HEK293 (cell line): ENCODE measurements at regions not wholly inside any gene's neighbourhood (a gene's known extent, or its start where the extent isn't known, plus 50 kb on each side); places are given as distances from the start of the nearest gene placed in this dataset.

ENCODE experiments used
- CTCF ChIA-PET: fragments of 350-600 bp; formaldehyde crosslinking; extraction: SDS; loops from one replicate; lab custom pipeline; 2021; ENCODE audit warnings: antibody characterized with exemption; lab: Yijun Ruan, JAX
- POLR2A ChIA-PET: fragments of 300-600 bp; formaldehyde crosslinking; extraction: SDS; loops from one replicate; lab custom pipeline; 2020; ENCODE audit warnings: antibody characterized with exemption, inconsistent platforms; lab: Yijun Ruan, JAX
- H3K27ac ChIP-seq: fragments of 200-500 bp; sonication (Bioruptor generic); 2 replicates; pipeline ENCODE4 v1.5.1; 2014; ENCODE audit warnings: low read depth, low read length, control low read depth, inconsistent platforms; ENCODE audit errors: extremely low read depth
- H3K36me3 ChIP-seq, 2 experiments: fragments of 200-500 bp in 1 of 2; sonication (Bioruptor generic) in 1 of 2; 1 replicate in 1 of 2; 2 replicates in 1 of 2; pipeline ENCODE4 v1.5.1; 2014 to 2017; ENCODE audit warnings: inconsistent platforms in 2 of 2, low read length in 2 of 2; ENCODE audit not compliant: control insufficient read depth in 2 of 2, insufficient read depth in 1 of 2
- H3K4me1 ChIP-seq: fragments of 200-500 bp; sonication (Bioruptor generic); 2 replicates; pipeline ENCODE4 v1.5.1; 2014; ENCODE audit warnings: mild to moderate bottlenecking, low read length, inconsistent platforms; ENCODE audit not compliant: control insufficient read depth, insufficient read depth
- H3K4me3 ChIP-seq: 2 replicates; pipeline ENCODE4 v1.5.1; 2011; ENCODE audit warnings: low read depth, mild to moderate bottlenecking, control low read depth, low read length, moderate library complexity
- H3K9me3 ChIP-seq: fragments of 200-500 bp; sonication (Bioruptor generic); 2 replicates; pipeline ENCODE4 v1.5.1; 2014; ENCODE audit warnings: low read depth, low read length, inconsistent platforms; ENCODE audit not compliant: control insufficient read depth, insufficient read depth
- BCL11B ChIP-seq: fragments of 450-650 bp; formaldehyde crosslinking; IDR thresholded peaks from 2 replicates; pipeline ENCODE4 v1.5.1; 2016; ENCODE audit warnings: low read depth, missing biosample characterization, missing genetic modification characterization
- GLI2 ChIP-seq: fragments of 450-650 bp; formaldehyde crosslinking; IDR thresholded peaks from 2 replicates; pipeline ENCODE4; 2017; ENCODE audit warnings: missing biosample characterization, missing genetic modification characterization, low read depth, borderline replicate concordance
- HOXC10 ChIP-seq: sonication (generic); formaldehyde crosslinking; IDR thresholded peaks from 2 replicates; pipeline ENCODE4 v1.8.1; 2023; ENCODE audit warnings: mild to moderate bottlenecking, missing genetic modification reagents
- IKZF3 ChIP-seq: fragments of 450-650 bp; IDR thresholded peaks from 2 replicates; pipeline ENCODE4 v1.5.0; 2018; ENCODE audit warnings: missing biosample characterization, mild to moderate bottlenecking, missing genetic modification characterization, moderate library complexity
- KLF1 ChIP-seq: fragments of 450-650 bp; formaldehyde crosslinking; IDR thresholded peaks from 2 replicates; pipeline ENCODE4 v1.5.1; 2016; ENCODE audit warnings: missing biosample characterization, missing genetic modification characterization
- MYNN ChIP-seq: fragments of 450-650 bp; formaldehyde crosslinking; IDR thresholded peaks from 2 replicates; pipeline ENCODE4 v1.5.1; 2016; ENCODE audit warnings: missing biosample characterization, missing genetic modification characterization, borderline replicate concordance
- ZBTB26 ChIP-seq: fragments of 450-650 bp; formaldehyde crosslinking; optimal IDR thresholded peaks from 2 replicates; pipeline ENCODE3; 2016; ENCODE audit warnings: missing biosample characterization, mild to moderate bottlenecking, missing genetic modification characterization
- ZBTB49 ChIP-seq: fragments of 450-650 bp; formaldehyde crosslinking; IDR thresholded peaks from 2 replicates; pipeline ENCODE4 v1.5.1; 2016; ENCODE audit warnings: missing biosample characterization, missing genetic modification characterization, low read depth
- ZFP3 ChIP-seq: fragments of 450-650 bp; formaldehyde crosslinking; IDR thresholded peaks from 2 replicates; pipeline ENCODE4 v1.5.1; 2016; ENCODE audit warnings: low read depth, missing biosample characterization, missing genetic modification characterization
- ZNF121 ChIP-seq: fragments of 450-650 bp; formaldehyde crosslinking; IDR thresholded peaks from 2 replicates; pipeline ENCODE4 v1.5.1; 2016; ENCODE audit warnings: missing biosample characterization, missing genetic modification characterization
- ZNF133 ChIP-seq: fragments of 450-650 bp; formaldehyde crosslinking; IDR thresholded peaks from 2 replicates; pipeline ENCODE4 v1.5.1; 2016; ENCODE audit warnings: missing biosample characterization, missing genetic modification characterization
- ZNF140 ChIP-seq: fragments of 450-650 bp; formaldehyde crosslinking; IDR thresholded peaks from 2 replicates; pipeline ENCODE4 v1.5.1; 2016; ENCODE audit warnings: missing biosample characterization, missing genetic modification characterization
- ZNF23 ChIP-seq: fragments of 450-650 bp; formaldehyde crosslinking; IDR thresholded peaks from 2 replicates; pipeline ENCODE4 v1.5.1; 2016; ENCODE audit warnings: missing biosample characterization, missing genetic modification characterization, borderline replicate concordance
- ZNF292 ChIP-seq: fragments of 450-650 bp; formaldehyde crosslinking; IDR thresholded peaks from 2 replicates; pipeline ENCODE4 v1.5.1; 2016; ENCODE audit warnings: low read depth, missing biosample characterization, missing genetic modification characterization, borderline replicate concordance
- ZNF416 ChIP-seq: fragments of 450-650 bp; formaldehyde crosslinking; IDR thresholded peaks from 2 replicates; pipeline ENCODE4 v1.5.1; 2016; ENCODE audit warnings: missing biosample characterization, missing genetic modification characterization
- ZNF423 ChIP-seq: fragments of 450-650 bp; formaldehyde crosslinking; IDR thresholded peaks from 2 replicates; pipeline ENCODE4 v1.5.1; 2016; ENCODE audit warnings: missing biosample characterization, missing genetic modification characterization
- ZNF48 ChIP-seq: fragments of 450-650 bp; formaldehyde crosslinking; IDR thresholded peaks from 2 replicates; pipeline ENCODE4 v1.5.1; 2016; ENCODE audit warnings: missing biosample characterization, missing genetic modification characterization
- ZNF501 ChIP-seq: fragments of 450-650 bp; formaldehyde crosslinking; IDR thresholded peaks from 2 replicates; pipeline ENCODE4 v1.5.1; 2016; ENCODE audit warnings: missing biosample characterization, missing genetic modification characterization
- ZNF530 ChIP-seq: fragments of 450-650 bp; formaldehyde crosslinking; IDR thresholded peaks from 2 replicates; pipeline ENCODE4 v1.5.1; 2016; ENCODE audit warnings: low read depth, missing biosample characterization, missing genetic modification characterization
- ZNF560 ChIP-seq: fragments of 450-650 bp; formaldehyde crosslinking; IDR thresholded peaks from 2 replicates; pipeline ENCODE4 v1.5.1; 2017; ENCODE audit warnings: missing biosample characterization, missing genetic modification characterization, borderline replicate concordance
- ZNF580 ChIP-seq: fragments of 450-650 bp; formaldehyde crosslinking; IDR thresholded peaks from 2 replicates; pipeline ENCODE4 v1.5.1; 2016; ENCODE audit warnings: missing biosample characterization, missing genetic modification characterization
- ZNF660 ChIP-seq: fragments of 450-650 bp; IDR thresholded peaks from 2 replicates; pipeline ENCODE4 v1.5.1; 2018; ENCODE audit warnings: missing biosample characterization, mild to moderate bottlenecking, missing genetic modification characterization
- ZNF670 ChIP-seq: fragments of 450-650 bp; formaldehyde crosslinking; IDR thresholded peaks from 2 replicates; pipeline ENCODE4 v1.5.1; 2016; ENCODE audit warnings: missing biosample characterization, missing genetic modification characterization, low read depth
- ZNF747 ChIP-seq: fragments of 450-650 bp; formaldehyde crosslinking; IDR thresholded peaks from 2 replicates; pipeline ENCODE4 v1.5.1; 2016; ENCODE audit warnings: missing biosample characterization, missing genetic modification characterization
- ZNF76 ChIP-seq: fragments of 450-650 bp; formaldehyde crosslinking; IDR thresholded peaks from 2 replicates; pipeline ENCODE4; 2016; ENCODE audit warnings: low read depth, missing biosample characterization, missing genetic modification characterization, borderline replicate concordance
- ZNF776 ChIP-seq: fragments of 450-650 bp; formaldehyde crosslinking; IDR thresholded peaks from 2 replicates; pipeline ENCODE4 v1.5.0; 2017; ENCODE audit warnings: missing biosample characterization, missing genetic modification characterization, borderline replicate concordance

- no peaks in the 10 kb centered on the region for H3K9me3 ChIP-seq
These were observed 867.3 kb downstream of the TTLL7 start for GRCh38 chr1:83131692-83131955.

GRCh38 chr1:83130886-83131691, 867.8 kb downstream of the TTLL7 start:
- POLR2A ChIA-PET = no interaction called here
- no peak for TF ChIP-seq ZNF133
- no peak for TF ChIP-seq MYNN
- no peak for TF ChIP-seq ZNF660
- no peak for TF ChIP-seq ZNF670 (tag by site-specific recombination)
- no peak for TF ChIP-seq ZNF747 (tag by site-specific recombination)
- TF ChIP-seq ZNF76 (tag by site-specific recombination) = no peak
- TF ChIP-seq ZBTB49 (tag by site-specific recombination) = no peak
- no peak for TF ChIP-seq ZNF580 (tag by site-specific recombination)
- TF ChIP-seq, all 188 proteins: peak for 0

More at GRCh38 chr1:83131692-83131955, 867.3 kb downstream of the TTLL7 start:
- no peaks in the 10 kb centered on the region for H3K36me3 ChIP-seq
- H3K4me1 ChIP-seq = no peaks in the 10 kb centered on the region
- TF ChIP-seq ZNF416 (tag by site-specific recombination) (no peak), ZNF530 (no peak), ZNF776 (tag by site-specific recombination) (no peak), IKZF3 (tag by site-specific recombination) (no peak), BCL11B (tag by site-specific recombination) (no peak), HOXC10 (CRISPR knock-in tag) (no peak), ZNF292 (tag by site-specific recombination) (no peak)
- TF ChIP-seq, all 188 proteins: peak for 0
- POLR2A ChIA-PET = no interaction called here
- no peak overlapping the region for H3K27ac ChIP-seq
- no peak overlapping the region for H3K4me3 ChIP-seq
- CTCF ChIA-PET = no interaction called here

GRCh38 chr1:83129107-83129506, 869.8 kb downstream of the TTLL7 start:
- no peaks in the 10 kb centered on the region for H3K4me1 ChIP-seq
- no peak overlapping the region for H3K27ac ChIP-seq
- no peaks in the 10 kb centered on the region for H3K9me3 ChIP-seq
- no peaks in the 10 kb centered on the region for H3K36me3 ChIP-seq
- ChIA-PET CTCF (no interaction called here), POLR2A (no interaction called here)
- no peak overlapping the region for H3K4me3 ChIP-seq
- no peak for TF ChIP-seq ZNF48 (tag by site-specific recombination)
- TF ChIP-seq ZNF501 (tag by site-specific recombination) = no peak
- TF ChIP-seq ZFP3 (tag by site-specific recombination) = no peak
- TF ChIP-seq KLF1 = no peak
- no peak for TF ChIP-seq ZNF121 (tag by site-specific recombination)
- no peak for TF ChIP-seq ZBTB26 (tag by site-specific recombination)
- TF ChIP-seq ZNF560 (tag by site-specific recombination) = no peak
- TF ChIP-seq ZNF423 (tag by site-specific recombination) = no peak
- TF ChIP-seq ZNF140 (tag by site-specific recombination) = no peak
- TF ChIP-seq ZBTB49 (tag by site-specific recombination) = no peak
- no peak for TF ChIP-seq ZNF23 (tag by site-specific recombination)
- TF ChIP-seq GLI2 (tag by site-specific recombination) = no peak

More at GRCh38 chr1:83130886-83131691, 867.8 kb downstream of the TTLL7 start:
- Histone ChIP-seq H3K9me3 (no peaks in the 10 kb centered on the region), H3K36me3 (no peaks in the 10 kb centered on the region), H3K4me1 (no peaks in the 10 kb centered on the region), H3K4me3 (no peak overlapping the region), H3K27ac (no peak overlapping the region)
- CTCF ChIA-PET = no interaction called here
